NCI-H2196 (cell line): ENCODE measurements at regions not wholly inside any gene's neighbourhood (a gene's known extent, or its start where the extent isn't known, plus 50 kb on each side); places are given as distances from the start of the nearest gene placed in this dataset.
"Not testable (repeated sequence)": the region's sequence is repeated elsewhere in the genome, so short reads cannot be mapped to it uniquely, and the experiment has no call there.

Source experiments
- DNase-seq: peaks from one replicate; lab custom pipeline; 2025; ENCODE audit not compliant: unreplicated experiment; lab: John Stamatoyannopoulos, UW

DNA sequence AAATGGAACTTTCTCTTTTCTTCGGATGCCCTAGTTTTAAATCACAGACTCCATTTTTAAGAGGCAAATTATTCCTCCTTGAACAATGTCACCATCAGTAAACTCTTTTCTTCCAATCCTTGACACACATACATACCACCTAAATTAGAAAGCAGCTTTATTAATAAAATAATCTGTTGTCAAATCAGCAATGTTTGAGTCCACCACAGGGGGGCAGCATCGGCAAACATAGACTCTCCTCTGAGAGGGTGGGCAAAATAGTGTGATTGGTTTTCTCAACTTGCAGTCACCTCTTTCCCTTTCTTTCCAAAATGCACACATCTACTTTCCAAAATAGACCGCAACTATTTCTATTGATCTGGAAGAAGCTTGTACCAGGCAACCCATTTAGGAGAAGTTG lies 438.4 kb upstream of the OR4E1 start:
- no peak for DNase-seq

DNA sequence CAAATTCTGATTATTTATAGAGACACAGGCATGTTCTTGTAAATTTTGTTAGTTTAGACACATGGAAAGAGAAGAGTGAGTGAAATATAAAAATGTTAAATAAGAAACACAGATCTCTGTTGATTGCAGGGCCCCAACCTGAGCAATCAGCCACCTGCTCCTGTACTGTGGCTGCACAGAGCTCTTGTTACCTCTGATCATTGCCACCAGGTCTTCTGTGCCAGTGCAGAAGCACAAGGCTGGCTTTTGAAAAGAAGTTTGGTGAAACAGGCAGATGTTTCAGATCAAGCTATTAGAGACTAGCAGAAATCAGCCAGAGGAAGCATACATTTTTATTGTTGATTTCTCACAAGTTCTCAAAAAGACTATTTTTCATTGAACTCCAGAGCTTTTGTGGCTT lies 434.1 kb upstream of the OR4E1 start:
- DNase-seq, result no peak

DNA sequence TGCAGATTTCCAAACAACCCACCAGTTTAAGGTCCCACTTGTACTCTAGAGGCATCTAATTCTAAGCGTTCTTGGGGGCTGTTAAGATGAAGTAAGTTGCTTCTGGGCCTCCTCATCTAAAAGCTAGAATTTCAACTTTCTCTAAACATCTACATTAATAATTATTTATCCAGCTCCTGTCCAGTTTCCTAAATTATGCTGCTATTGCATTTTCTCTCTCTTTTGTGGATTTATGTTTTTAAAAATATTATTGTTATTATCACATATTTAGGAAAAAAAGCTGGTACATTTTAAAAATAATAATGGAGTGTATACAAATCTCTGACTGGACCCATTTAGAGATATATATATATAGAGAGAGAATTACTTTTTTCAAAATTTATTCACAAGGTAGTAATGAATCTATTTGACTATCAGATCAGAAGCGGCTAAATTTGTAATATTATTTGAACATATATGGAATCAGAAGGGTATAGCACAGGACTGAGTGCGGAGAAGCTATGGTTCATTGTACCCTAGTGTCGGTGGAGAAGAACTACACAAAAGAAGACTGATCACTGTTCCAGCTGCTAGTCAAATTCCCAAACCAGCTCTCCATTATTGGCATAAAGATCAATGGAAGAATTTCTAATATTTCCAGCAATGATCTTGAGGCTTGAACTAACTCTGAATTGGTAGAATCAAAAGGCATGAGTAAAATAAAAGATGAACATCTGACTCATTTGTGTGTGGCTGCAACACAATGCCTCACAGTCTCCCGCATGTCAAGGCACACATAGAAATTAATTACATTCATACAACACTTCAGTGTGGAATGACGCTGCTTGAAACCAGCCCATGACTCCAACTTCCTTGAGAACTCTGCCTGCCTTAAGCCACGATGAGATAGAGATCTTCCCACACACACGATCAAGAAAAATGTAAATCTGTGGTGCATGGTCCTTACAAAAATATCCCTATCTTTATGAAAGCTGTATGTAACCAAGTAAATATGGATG lies 433.4 kb upstream of the OR4E1 start:
- DNase-seq, result no peak

DNA sequence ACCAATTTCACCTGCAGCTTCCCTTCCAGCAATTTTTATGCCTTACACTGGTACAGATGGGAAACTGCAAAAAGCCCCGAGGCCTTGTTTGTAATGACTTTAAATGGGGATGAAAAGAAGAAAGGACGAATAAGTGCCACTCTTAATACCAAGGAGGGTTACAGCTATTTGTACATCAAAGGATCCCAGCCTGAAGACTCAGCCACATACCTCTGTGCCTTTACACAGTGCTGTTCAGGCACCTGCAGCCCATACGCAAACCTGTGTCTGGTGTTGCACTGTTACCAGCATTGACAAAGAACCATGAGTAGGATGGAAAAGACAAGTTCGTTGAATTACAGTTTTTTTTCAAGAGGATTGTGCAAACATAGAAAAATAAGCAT lies 432.0 kb upstream of the OR4E1 start:
- no peak for DNase-seq

DNA sequence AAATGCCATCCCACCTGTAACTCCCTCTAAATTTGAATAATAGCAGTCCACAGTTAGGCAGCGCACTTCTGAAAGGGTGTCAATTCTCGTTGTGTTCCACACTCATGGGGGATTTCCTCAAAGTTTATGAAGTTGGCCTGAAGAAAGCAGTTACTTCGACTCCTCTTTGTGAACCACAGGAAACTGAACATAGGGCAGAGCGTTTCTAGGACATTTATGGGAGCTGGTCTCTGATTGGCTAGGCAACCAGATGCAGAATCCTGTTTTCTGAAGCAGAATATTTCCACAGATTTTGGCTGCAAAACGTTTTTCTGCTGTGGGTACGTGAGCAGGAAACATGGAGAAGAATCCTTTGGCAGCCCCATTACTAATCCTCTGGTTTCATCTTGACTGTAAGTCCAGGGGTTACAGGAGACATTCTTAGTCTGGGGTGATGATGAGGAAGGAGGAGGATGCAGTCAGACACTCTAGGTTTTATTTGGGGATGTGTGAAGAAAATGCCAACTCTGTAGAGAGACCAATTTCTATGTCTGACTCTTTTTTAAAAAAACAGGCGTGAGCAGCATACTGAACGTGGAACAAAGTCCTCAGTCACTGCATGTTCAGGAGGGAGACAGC lies 431.5 kb upstream of the OR4E1 start:
- DNase-seq, result no peak

DNA sequence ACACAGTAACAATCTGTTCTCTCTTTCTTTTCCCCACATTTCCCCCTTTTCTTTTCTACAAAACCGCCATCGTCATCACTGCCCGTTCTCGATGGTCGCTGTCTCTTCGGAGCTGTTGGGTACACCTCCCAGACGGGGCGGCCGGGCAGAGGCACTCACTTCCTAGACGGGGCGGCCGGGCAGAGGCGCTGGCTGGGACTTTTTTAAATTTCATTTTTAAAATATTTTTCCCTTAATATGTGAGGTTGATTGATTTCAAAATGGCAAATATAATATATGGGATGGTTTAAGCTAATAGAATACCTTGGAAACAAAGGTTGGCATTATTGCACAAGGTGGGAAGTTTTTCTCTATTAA lies 427.1 kb upstream of the OR4E1 start:
- not testable (repeated sequence) for DNase-seq

DNA sequence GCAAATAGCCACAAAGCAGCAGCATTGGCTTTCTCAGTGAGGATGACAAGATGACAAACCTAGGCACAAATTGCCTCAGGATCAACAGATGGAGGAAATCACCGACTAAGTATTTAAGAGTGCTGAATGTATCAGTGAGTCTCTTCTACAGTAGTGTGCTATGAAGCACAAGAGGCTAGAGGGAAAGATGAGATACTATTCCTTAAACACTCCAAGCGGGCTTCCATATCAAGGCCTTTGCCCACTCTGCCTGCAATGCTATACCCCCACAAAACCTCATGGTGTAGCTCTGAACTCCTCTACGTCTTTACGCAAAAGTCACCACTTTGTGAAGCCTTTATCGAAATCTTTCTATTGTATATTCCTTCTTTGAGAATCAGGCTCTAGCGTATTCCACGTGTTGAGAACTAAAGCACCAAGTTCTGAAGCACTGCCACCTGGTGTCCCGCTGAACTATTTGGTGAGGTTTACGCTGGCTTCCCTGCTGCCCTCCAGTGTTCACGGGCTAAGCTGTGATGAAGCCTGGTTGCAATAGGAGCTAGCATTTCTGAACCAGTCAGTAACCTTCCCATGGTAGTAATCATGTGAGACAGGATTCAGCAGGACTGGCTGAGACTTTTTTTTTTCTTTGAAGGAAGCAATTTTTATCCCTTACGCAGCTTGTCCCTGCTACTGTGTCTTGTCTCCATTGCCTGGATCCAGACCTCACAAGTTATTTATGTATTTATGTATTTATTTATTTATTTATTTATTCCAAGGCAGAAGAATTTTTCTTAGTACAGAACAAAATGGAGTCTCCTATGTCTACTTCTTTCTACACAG lies 426.5 kb upstream of the OR4E1 start:
- DNase-seq, result peak; percentile 10

DNA sequence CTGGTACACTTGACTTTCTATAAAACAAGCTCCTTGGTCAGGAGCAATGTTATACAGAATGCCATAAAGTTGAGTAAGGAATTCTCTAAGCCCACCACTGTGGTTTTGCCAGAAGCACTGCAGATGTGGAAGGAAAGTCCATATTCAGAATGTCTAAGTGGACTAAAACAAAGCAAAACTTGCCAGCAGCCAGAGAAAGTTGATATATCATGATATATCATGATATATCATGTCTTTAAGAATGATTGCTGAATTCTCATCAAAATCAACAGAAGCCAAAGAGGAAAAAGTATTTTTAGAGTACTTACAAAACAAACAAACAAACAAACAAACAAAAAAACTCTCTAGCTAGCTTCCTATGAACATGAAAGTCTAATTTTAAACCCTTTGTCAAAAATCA lies 424.8 kb upstream of the OR4E1 start:
- DNase-seq, result no peak

DNA sequence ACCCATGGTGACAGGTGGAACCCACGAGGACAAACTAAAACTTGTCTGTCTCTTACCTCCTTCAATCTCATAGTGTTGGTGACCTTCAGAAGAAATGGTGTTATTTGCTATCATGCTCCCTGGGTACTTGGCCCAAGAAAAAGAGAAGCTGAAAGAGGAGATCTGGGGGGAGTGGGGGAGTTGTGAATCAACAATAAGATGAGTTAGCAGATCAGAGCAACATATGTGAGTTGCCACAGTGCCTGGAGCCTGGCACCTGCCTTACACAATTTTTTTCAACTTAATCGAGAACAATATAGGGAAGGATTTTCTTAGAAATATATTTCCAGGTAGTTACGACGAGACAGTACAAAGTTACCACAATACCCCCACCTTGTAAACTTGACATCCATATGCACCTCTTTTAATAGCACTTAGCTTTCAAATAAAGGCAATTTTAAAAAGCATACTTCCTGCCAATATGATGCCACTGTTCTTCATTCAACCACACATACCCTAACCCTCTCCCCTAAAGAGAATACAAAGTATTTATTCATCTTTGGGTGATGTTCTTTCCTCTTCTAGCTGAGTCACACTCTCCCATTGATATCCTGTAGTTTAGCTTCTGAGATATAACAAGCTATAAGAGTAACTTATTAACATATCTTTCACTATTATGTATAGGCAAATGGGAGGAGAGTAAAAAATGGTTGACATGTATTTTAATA lies 424.1 kb upstream of the OR4E1 start:
- DNase-seq, result no peak

DNA sequence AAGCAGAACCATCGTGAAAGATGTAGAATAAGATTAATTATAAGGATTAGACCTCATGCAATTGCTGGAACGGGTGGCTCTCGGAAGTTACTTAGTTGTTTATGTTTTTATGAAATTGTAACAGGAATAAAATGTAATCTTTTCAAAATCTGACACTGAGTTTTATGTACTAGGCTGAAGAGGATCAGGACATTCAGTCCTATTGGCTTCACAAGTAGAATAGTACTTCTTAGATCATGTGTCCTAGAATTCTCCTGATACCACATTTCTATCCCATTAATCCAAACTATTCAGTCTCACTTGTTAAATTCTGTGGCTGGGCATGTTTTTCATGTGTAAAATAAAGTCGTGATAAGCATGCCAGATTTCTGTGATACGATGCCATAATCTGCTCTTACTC lies 423.5 kb upstream of the OR4E1 start:
- DNase-seq, result no peak

DNA sequence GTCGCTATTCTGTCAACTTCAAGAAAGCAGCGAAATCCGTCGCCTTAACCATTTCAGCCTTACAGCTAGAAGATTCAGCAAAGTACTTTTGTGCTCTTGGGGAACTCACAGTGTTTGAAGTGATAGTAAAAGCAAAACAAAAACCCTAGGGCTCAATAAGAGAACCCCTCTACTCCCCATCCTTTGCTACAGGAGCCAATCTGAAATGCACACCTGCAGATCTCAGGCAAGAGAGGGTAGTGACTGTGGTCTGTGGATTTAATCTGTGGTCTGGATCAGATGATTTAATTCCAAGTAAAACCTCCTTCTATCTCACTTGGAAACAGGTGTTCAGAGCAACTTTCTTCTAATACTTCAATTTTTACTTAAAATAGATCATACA lies 422.9 kb upstream of the OR4E1 start:
- DNase-seq, result no peak

DNA sequence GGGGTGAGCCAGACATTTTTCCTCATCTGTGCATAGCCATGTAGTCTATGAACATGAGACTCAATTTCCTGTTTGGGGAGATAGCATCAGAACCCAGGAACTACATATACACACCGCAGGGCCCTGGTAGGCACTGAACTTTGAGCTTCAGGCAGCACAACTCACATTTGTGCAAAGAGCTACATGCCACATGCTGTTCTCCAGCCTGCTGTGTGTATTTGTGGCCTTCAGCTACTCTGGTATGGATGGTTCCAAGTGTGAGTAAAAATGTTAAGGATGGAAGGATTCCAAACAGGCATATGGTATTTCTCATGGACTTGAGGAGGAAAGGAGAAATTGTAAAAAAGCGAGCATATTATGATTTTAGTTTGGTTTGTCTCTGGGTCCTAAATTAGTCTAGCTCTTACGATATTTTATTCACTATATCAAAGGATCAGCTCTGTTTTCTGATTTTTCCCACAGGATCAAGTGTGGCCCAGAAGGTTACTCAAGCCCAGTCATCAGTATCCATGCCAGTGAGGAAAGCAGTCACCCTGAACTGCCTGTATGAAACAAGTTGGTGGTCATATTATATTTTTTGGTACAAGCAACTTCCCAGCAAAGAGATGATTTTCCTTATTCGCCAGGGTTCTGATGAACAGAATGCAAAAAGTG lies 422.4 kb upstream of the OR4E1 start:
- no peak for DNase-seq

DNA sequence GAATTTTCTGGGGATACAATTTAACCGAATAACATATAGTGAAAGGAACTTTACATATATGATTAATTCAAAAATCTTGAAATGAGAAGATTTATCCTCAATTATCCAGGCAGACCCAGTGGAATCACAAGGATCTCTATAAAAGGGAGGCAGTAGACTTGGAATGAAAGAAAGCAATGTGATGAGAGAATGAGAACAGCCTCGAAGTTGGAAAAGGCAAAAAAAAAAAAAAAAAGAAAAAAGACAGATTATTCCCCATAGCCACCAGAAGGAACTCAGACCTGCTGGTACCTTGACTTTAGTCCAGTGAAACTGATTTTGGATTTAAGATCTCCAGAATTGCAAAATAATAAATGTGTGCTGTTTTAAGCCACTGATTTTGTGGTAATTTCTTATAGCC lies 416.3 kb upstream of the OR4E1 start:
- DNase-seq, result no peak

DNA sequence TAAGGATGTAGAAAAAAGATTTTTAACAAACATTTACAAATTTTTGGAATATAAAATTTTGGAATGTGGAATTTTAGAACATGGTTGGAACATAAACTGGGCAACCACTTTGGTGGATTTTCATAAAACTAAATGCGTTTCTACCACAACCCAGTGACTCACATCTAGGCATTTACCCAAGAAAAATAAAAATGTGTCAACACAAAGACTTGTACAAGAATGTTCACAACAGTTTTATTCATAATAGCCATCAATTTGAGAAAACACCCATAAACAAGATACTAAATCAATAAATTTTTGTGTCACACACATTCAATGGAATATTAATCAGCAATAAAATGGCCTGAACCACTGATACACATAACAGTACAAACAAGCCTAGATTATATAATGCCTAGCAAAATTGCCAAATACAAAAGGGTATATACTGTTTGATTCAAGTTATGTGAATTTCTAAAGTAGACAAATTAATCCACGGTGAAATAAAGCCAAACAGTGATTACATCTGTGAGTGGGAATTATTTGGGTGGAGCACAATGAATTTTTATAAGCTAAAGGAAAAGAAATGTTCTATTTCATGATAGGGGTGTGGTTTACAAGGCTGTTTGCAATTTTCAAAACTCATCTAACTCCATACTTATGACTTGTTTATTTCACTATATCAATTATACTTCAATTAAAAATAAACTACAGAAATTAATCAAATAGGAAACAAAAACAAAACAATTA lies 415.2 kb upstream of the OR4E1 start:
- DNase-seq, result no peak

DNA sequence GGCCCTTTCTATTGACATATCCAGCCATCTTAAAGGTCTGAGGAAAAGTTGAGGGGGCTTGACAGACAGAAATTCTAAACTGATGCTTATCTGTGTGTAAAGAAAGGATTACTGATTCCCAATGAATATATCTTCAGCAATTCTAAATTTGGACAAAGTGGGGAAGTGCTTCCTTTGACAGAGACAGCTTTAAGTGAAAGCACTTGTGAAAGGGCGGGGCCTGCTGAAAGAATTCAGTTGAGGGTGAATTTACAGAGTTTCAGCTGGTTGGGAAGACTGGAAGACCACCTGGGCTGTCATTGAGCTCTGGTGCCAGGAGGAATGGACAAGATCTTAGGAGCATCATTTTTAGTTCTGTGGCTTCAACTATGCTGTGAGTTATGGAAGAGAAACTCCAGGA lies 412.5 kb upstream of the OR4E1 start:
- no peak for DNase-seq

DNA sequence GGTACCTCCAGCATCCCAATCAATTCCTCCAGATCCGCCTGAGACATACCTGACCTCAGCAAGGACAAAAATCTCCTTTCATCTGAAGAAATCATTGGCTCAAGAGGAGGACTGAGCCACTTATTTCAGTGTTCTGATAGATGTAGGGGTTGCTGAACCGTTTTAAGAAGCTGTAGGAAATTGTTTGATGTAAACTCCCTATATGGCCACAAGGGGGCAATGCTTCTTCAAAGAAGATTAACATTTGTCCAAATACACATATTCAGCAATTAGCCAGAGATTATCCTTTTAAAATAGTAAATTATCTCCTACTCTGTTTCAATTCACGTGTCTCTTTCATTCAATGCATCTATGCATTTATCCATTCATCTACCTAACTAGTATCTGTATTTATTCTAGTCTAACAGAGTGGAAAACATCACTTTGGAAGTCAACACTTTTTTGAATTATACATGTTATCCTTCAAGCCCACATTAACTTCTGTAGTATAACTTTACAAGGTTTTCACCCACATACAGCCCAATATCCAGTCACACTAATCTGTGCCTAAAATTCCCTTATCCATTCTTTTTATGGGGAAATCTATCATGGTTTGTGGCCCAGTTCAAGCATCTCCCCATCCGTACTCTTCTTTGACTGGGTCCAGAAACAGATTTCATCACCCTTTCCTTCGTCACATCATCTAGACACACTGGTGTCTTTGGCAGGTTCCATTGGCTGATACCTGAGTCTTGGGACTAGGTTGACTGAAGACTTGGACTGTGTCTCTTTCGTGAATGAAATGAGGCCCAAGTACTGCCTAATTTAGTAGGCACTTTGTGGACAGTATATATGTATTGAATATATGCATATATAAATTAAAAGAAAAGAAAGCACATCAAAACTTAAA lies 411.0 kb upstream of the OR4E1 start:
- peak; percentile 41 for DNase-seq

DNA sequence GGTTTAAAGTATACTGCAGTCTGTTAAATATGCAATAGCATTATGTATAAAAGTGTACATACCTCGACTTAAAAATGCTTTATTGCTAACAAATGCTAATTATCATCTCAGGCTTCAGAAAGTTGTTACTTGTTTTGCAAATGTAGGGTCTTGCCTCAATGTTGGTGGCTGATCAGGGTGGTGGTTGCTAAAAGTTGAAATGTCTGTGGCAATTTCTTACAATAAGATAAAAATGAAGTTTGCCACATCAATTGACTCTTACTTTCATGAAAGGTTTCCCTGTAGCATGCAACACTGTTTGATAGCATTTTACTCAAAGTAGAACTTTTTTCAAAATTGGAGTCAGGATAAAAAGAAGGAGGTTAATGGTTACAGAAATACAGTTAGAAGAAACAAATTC lies 407.7 kb upstream of the OR4E1 start:
- no peak for DNase-seq

DNA sequence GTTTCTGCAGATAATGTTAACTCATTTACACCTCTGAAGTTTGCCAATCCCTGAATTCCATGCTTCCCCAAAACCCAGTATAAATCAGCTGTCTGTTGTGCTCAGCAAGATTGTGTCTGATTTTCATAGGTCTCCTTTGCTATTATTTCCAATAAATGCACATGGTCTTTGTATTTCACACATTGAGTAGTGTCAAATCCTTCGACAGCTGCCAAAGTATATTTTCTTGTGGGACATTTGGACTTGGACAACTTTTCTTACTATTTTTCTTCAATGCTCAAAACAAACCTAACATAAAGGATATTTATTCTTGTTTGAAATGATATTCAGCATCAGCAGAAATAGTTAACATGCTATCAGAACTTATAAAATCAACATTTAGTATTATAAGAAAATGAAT lies 406.1 kb upstream of the OR4E1 start:
- DNase-seq, result no peak

DNA sequence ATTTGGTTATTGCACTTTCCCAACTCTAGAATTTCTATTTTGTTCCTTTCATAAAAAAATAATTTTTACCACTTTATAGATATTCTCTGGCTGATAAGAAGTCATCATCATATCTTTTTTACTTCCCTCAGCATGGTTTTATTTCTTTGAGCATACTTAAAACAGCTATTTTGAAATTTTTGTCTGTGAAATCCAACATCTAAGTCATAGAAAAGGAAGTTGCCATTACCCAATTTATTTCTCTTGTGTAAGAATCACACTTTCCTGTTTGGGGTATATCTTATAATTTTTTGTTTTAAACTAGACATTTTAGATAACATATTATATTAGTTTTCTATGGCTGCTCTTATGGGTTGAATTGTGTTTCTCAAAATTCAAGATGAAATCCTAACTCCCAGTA lies 400.2 kb upstream of the OR4E1 start:
- DNase-seq, result no peak
